Fibroblast of upper back skin (primary cell): ENCODE measurements at regions not wholly inside any gene's neighbourhood (a gene's known extent, or its start where the extent isn't known, plus 50 kb on each side); places are given as distances from the start of the nearest gene placed in this dataset.
"Not testable (repeated sequence)": the region's sequence is repeated elsewhere in the genome, so short reads cannot be mapped to it uniquely, and the experiment has no call there.

Experiments used
- DNase-seq: peaks from one replicate; pipeline ENCODE4 v3.0.0-alpha.2; 2013

DNA sequence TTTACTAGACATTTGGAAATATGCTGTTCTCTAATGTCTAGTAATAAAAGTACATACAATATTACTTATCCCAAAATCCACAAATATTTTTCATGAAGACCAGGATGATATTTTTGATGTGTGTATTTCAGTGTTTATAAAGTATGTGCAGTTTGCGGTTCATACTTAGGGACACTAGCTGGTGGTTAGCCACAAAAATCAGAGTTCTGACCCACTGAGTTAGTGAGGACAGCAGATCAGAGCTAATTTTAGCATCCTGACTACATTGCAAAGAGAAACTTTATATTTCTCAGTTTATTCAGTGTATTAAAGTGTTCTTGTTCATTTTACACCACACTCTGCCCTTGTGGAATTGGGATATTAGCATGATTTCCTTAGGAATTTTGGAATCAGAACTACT is 655.3 kb downstream of the HTR1A start:
- DNase-seq: no peak

DNA sequence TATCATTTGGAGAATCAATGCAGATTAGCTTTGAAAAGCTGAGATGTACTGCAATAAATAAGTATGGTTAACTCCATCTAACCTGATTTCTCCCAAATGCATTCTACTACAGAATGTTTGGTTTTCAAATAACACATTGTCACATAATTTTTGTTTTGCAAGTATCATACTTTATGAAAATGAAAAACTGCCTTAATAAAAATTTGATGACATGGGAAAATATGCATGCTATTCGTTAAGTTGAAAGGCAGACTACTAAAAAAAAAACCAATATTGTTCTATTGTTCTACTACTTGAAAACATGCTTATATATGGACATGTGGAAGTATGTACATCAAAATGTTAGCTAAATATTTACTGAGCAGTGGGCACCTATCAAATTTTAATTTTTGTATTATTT is 668.9 kb downstream of the HTR1A start:
- DNase-seq: no peak

DNA sequence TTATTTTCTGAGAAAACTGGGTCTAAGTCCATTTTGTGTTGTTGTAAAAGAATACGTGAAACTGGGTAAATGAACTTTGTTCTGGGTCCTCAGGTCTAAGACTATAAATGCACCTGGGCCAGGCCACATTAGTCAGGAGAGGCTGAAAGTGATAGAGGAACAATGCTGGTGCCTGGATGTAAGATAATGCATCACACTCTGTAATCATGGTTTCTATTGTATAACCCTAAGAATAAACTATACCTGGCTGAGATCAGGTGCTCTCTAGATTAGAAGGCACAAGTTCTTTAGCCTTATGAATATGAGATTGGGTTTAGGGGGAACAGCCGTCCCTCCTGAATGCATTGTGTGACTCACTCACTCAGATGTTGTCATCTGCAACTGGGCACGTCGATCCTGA is 675.5 kb downstream of the HTR1A start:
- no peak for DNase-seq

DNA sequence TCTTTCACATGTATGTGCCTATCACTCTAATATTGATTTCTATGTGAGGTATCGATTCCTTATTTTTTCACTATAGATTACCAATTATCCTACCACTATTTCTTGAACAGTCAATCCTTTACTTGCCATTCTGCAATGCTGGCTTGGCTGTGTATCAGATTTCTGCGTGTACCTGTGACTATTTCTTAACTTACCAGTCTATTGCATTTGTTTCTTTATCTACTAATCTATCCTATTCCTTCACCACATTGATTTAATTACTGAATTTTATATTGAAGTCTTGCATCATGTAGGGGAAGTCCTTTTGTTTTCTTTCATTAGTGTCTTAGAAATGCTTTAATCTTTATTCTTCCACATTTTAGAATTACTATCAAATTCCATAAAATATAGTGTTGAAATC is 684.8 kb downstream of the LRRC70 start:
- DNase-seq: peak; percentile 42

DNA sequence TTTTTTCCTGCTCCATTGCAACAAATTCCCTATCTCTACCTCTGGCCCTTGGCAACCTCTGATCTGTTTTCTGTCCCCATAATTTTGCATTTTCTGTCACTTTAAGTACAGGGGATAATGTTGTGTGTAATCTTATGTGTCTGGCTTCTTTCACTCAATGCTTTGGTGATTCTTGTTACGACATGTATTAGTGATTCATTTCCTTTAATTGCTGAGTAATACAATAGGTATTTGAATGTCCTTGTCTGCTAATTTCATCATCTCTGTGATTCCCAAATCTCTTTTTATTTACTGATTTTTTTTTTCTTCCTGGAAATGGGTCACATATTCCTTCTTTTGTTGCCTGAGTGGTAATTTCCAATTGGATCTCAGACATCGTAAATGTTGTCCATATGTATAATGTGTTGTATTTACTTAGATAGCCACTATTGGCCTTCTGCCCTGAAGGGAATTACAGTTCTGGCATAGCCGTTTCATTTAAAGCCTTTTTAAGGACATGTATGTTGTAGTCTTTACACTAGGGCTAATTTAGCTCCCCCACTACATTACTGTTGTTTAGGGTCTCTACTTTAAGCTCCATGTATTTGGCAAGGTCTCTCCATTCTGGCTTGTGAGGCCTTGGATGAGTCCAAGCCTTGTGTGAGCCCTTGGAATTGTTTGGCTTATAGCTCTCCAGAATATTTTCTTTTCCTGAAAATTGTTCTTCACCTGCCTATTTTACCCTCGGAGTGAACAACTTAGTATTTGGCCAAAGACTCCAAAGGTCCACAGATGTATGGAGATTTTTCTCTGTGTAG is 683.8 kb downstream of the LRRC70 start:
- DNase-seq: peak; percentile 80

DNA sequence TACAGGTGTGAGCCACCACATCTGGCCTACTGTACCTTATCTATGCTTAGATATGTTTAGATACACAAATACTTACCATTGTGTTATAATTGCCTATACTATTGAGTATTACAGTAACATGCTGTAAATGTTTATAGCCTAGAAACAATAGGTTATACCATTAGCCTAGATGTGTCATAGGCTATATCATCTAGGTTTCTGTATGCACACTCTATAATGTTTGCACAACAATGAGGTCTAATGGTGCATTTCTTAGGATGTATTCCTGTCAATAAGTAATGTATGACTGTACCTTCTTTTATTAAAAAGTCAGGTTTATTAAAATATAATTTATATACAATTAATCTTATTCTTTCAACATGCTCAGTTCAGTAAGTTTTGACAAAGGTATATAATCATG is 683.1 kb downstream of the LRRC70 start:
- DNase-seq: no peak

DNA sequence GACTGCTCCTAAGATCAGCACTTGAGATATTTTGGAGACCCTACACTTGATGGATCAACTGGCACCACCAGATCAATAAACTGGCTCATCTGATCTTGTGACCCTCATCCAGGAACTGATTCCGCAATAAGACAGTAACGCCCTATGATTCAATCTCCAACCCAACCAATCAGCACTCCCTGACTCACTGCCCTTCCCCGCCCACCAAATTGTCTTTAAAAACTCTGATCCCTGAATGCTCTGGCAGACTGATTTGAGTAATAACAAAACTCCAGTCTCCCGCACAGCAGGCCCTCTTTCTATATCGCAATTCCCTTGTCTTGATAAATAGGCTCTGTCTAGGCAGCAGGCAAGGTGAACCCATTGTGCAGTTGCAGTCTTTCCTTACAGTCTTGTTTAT is 677.0 kb downstream of the LRRC70 start:
- no peak for DNase-seq

DNA sequence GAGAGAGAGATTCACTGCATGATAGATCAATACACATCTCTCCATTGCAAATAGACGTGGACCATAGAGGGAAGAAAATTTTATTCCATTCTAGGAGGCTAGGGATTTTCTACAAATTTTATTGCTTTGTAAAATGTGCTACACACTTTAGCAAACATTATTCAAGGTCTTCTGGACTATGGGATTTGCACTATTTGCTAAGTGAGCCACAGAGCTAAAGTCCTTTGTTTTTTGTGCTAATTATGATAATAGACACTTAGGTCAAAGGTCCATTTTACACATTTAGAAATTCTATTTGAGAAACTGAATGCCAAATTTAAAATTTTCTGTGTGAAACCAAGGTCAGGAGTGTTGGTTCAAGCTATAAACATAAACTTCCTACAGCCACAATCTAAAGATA is 672.3 kb downstream of the LRRC70 start:
- DNase-seq: no peak

DNA sequence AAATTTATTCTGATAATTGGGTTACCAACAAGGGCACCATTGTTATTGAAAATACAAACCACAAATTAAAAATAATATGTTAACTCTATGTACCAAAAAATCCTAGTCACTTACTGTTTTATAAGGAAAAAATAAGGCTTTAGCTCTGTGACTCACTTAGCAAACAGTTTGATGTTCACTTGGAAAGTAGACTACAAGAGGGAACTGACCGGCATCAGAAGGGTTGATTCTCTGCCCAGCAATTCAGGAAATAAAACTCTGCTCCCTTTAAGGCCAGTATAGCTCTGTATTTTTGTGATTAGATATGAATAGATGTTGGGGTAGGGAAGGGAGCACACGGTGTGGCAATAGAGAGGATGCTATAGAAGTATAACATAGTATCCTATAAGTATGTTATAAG is 671.3 kb downstream of the LRRC70 start:
- DNase-seq: no peak

DNA sequence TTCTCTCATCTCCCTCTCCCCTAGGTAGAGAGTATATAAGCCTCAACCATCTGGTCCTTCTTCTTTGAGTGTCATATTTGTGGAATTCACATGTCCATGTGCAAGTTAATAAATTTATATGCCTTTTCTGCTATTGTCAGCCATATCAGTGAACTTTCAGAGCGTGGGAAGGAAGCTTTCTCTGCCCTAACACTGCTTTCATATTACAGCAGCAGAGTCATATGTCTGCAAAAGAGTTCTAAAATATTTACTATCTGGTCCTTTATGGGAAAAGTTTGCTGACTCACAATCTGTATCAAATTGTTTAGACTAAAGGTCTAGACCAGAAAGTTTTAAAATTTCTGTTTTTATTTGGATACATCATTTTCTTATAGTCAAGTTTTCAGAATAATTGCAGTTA is 669.0 kb downstream of the LRRC70 start:
- peak; percentile 32 for DNase-seq

DNA sequence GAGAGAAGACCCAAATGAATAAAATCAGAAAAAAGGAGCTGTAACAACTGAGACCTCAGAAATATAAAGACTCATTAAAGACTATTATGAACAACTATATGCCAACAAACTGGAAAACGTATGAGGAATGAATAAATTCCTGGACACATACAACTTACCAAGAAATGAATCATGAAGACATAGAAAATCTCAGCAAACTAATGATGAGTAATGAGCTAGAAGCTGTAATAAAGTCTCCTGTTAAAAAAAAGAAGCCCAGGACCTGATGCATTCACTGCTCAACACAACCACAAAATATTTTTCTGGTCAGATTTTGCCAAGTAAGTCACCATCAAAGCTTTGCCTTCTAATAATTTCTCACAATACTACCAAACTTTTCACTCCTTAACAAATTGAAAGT is 666.7 kb downstream of the LRRC70 start:
- peak; percentile 69 for DNase-seq

DNA sequence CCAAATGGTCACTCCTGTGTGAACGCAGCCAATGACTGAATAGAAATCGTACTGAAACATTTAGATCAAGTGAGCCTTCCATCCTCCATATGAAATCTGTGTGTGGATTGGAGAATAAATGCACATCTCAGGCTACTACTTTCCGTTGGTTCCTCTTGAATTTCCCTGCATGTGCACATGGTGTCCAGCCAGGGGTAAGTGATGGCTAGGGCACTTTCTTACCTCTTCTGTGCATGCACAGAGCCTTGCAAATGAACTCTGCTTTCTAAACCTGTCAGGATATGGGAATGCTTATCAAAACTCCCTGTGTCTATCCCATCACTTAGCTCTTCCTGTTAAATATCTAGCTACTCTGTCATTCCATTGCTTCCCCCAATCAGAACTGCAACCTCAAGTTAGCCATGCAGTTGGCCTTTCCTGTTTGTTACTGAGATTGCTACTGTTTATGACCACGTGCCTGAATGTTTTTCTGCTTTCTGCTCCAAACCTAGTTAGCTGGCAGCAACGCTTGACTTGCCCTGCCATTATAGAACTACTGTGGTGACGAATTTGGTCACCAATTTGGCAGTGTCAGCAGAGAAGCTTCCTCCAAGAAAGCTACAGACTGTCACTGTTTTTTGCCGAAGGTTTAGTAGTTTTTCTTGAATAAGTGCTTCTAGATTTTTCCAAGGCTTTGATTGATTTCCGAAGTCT is 661.6 kb downstream of the LRRC70 start:
- no peak for DNase-seq

DNA sequence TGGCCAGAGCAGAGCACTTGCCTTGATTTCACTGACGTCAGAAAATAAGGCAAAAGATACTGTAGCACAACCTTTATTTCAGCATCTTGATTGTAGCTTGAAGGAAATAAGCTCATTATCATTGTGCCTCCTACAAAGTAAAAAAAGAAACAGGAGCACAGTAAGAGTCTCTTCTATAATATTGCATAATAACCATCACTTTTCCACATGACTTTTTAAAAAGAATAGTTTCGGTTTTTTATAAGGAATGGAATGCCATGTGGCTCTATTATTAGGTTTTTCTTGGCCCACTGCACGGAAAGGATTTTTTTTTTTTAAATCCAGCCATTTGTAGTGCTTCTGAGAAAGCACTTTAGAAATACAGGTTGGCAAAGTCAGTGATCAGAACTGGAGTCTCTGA is 655.3 kb downstream of the LRRC70 start:
- DNase-seq: peak; percentile 53

DNA sequence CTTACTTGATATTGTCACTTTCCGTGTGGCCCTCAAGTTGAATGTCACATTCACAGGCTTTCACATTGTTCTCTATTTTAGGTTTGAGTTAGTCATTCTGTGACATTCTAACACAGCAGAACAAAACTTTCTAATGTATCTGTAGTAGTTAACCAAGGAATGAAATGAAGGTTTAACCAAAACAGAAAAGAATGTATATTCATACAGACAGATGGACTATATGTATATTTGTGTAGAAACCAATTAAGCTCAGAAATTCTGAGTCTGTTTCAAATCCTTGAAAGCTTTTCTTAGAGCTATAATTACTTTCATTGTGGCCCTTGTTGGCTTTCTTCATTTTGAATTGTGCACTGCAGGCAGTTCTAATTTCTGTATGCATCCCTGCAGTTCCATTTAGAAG is 654.7 kb downstream of the LRRC70 start:
- DNase-seq: no peak

DNA sequence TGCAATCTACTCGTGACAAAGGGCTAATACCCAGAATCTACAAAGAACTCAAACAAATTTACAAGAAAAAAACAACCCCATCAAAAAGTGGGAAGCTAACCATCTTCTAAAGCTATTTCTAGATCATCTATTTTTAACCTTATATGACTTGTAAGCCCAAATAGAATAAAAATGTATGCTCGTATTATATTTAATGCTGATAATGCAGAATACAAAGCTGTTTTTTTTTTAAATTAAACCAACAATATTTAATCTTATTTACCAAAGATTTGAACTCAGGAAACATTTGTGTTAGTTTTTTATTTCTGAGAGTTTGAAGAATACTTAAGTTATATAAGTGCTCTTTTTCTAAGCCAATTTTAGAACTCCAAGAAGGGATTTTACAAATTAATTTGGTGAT is 652.1 kb downstream of the LRRC70 start:
- no peak for DNase-seq

DNA sequence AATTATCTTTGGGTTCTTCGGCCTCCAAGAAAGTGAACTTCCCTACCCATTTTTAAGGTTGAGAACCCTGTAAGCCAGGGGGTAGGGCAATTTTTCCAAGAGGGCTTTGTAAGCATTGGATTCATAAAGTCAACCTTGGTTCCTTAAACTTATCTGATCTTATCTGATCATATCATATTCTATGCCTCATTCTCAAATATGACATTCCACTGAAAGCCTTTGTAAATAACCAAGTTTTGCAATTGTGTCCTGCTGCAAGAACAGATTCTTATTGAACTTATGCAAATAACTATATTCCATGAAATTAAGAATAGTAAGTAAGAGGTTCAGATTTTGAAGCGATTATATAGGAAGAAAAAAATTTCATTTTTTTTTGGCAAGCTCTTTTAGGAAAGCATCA is 649.5 kb downstream of the LRRC70 start:
- no peak for DNase-seq

DNA sequence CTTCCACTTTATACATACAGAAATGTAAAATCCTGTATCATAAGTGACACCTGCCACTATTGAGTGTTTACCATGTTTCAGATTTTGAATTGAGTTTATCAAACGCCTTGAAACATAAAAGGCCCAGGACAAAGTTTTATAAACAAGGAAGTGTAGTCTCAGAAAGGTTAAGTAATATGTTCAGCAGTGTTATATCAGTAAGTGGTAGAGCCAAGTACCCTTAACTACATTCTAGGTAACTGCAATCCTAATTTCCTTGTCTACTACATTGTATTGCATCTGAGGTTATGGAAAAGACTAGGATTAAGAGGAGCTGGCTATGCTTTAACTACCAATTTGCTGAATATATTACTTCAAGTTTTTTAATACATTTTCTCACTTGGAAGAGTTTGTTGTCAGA is 641.6 kb downstream of the LRRC70 start:
- no peak for DNase-seq

DNA sequence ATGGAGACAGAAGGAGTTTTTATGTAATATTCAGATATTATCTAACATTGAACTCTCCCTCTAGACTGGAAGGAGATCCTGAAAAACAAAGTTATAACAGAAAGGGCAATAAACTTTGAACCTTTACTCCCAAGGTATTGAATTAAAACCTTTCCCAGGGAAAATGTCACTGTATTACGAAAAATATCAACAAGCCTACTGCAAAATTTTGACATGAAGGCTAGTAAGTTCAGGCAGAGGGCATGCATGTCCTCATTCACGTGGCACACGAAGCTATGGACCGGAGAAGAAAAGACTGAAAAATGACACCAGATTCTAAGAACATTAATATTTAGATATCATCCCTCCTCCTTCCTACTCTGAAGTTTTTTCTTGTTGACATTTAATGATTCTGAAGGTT is 638.8 kb downstream of the LRRC70 start:
- DNase-seq: no peak

DNA sequence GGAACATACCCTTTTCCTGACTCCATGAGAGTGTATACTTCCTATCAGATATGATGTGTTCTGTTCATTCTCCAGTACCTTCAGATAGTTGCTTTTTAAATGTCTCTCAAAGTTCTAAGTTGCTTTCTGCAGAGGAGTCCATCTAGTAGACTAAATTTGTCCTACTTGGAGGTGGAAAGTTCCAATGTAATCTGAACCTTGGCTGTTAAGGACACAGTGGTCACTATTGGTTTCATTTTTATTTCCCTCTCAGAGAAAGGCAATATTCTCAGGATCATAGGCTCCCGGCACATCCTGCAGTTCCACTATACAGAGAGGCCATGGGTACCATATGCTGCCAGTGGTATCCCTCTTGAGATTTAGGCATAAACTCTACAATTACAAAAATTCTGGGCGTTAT is 634.6 kb downstream of the LRRC70 start:
- no peak for DNase-seq

DNA sequence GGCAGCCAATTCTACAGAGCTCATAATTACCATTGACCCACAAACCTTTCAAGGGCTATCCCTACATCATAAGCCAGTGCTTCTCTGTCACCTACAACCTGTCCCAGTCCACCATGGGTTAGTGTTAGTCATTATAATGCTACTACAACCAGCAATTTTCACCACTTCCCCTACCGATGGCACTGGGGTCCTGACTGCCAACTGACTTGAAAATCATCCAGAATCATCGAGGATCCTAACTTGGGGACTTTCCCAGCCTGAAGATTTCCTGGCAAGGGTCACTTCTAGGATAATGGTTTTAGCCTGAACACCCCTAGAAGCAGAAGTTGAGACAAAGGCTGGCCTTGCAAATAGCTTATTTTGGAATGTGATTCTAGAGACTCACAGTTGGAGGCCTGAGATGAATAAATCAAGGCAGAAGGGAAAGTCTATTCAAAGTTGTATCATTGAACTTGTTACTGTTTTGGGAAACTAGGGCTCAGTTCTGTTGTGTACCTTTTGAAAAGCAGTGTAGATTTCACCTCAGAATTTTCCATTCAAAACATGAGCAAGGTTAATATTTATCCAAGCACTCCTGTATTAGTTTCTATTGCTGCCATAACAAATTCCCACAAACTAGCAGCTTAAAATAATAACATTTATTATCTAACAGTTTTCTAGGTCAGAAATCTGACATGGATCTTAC is 633.0 kb downstream of the LRRC70 start:
- DNase-seq: no peak

DNA sequence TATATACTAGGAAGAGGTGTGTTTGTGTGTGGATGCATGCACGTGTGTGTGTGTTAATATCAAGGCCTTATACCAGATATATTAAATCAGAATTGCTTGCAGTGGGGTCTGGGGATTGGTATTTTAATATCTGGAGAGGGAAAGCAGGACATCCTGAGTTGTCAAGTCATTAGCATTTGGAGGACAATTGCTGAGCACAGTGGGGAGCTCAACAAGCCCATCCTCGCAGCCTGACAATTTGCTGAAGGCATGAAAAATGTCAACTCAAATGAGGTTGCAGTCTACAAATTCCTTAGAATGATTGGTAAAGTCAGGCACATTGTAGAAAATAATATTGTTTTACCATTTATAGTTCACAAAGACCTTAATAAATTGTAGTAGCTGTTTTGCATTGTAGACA is 627.4 kb downstream of the LRRC70 start:
- no peak for DNase-seq

DNA sequence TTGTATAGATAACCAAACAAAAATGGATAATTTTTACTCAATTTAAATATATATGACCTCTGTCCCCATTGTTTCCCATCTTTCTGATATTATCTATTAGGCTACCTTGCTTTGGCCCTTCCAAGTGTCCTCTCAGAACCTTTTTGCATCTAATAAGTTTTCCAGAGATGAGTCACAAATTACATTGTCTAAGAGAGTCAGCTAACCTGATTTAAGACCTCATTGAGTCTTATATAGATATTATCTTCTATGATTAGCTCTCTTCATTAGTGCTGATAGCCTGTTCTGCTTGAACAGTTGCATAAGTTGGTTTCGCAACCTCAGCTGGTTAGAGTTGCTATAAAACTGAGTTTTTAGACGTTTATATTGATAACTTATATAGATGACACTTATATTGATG is 623.1 kb downstream of the LRRC70 start:
- DNase-seq: no peak

DNA sequence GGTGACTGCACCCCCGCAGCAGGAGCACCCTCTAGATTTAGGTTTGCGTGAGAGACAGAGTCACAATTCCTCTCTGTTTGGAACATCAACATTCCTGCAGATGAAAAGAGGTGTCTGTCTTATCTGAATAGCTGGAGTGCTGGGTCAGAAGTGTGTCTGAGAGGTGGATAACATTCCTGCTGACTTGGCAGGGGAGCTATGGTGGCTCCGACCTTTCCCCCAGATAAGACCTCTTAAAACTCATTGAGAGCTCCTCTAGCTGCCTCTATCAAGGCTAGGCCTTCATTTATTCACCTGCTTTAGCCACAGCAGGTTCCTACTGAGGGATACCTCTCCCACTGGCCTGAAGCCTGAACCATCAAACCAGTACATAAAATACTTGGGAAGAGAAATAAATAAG is 615.5 kb downstream of the LRRC70 start:
- no peak for DNase-seq

DNA sequence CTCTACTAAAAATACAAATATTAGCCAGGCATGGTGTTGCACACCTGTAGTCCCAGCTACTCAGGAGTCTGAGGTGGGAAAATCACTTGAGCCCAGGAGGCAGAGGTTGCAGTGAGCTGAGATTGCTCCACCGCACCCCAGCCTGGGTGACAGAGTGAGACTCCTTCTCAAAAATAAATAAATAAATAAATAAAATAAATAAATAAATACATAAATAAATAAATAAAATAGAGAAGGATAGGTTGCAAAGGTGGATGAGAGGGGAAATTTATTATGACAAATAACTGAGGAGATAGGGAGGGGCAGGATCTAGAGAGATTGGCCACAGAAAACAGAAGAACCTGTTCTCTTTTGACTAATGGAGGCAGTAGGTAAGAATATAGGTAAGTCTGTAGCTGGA is 601.6 kb downstream of the LRRC70 start:
- not testable (repeated sequence) for DNase-seq
